Fibroblast of mammary gland (primary cell): ENCODE measurements at regions not wholly inside any gene's neighbourhood (a gene's known extent, or its start where the extent isn't known, plus 50 kb on each side); places are given as distances from the start of the nearest gene placed in this dataset.

Experiments used
- DNase-seq: peaks from one replicate; pipeline ENCODE4 v3.0.0-alpha.2; 2010; ENCODE audit warnings: low read depth
- H3K4me3 ChIP-seq: 2 replicates; pipeline ENCODE4 v1.5.1; 2011; ENCODE audit warnings: low read depth, mild to moderate bottlenecking, low read length, moderate library complexity; ENCODE audit not compliant: control insufficient read depth
- TF ChIP-seq, protein P1 (sequence below): conservative IDR thresholded peaks from 2 replicates; pipeline ENCODE4 v1.5.1; 2011; ENCODE audit warnings: low read depth, low read length, inconsistent platforms; ENCODE audit not compliant: control insufficient read depth, insufficient read depth

DNA sequence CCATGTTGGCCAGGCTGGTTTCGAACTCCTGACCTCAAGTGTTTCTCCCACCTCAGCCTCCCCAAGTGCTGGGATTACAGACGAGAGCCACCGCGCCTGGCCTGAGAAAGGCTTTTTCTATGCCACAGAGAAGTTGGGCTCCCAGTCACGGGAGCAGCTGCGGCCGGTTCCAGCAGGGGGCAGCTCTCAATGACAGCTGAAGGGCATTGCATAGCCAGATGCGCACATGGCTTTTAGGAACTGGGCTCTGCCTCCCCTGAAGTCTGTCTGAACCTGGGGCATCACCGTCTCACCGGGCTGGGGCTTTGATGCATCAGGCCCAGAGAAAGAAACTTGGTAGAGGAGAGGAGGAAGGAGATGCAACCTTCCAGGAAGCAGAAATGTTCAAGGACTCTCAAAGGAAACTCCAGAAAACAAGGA is 84.2 kb upstream of the LAPTM4A start:
- no peak overlapping the region for H3K4me3 ChIP-seq
- TF ChIP-seq, protein P1, sequence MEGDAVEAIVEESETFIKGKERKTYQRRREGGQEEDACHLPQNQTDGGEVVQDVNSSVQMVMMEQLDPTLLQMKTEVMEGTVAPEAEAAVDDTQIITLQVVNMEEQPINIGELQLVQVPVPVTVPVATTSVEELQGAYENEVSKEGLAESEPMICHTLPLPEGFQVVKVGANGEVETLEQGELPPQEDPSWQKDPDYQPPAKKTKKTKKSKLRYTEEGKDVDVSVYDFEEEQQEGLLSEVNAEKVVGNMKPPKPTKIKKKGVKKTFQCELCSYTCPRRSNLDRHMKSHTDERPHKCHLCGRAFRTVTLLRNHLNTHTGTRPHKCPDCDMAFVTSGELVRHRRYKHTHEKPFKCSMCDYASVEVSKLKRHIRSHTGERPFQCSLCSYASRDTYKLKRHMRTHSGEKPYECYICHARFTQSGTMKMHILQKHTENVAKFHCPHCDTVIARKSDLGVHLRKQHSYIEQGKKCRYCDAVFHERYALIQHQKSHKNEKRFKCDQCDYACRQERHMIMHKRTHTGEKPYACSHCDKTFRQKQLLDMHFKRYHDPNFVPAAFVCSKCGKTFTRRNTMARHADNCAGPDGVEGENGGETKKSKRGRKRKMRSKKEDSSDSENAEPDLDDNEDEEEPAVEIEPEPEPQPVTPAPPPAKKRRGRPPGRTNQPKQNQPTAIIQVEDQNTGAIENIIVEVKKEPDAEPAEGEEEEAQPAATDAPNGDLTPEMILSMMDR = peak; percentile 76
- DNase-seq = peak; percentile 64

DNA sequence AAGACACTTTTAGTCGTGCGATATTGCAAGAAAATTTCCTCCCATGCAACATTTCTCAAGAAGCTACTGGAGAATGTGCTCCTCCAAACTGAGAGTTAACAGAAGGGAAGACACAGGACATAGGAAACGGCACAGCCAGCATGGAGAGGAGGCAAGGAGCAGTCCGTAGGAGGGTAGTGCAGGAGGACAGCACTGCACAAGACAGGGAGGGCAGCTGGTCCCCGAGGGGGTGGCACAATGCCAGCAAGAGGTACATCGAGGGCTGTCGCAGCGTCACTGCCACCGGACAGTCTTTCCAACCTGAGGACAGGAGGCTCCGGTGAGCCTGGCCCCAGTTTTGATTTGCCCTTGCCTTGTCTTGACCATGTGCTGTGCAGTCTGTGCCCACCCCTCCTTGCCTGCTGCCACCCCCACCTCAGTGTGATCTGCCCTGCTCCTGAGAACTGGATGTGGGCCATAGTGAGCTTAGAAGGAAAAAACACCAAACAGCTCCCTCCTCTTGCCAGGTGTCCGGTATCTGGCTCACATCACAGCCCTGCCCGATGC is 81.6 kb upstream of the LAPTM4A start:
- no peak for DNase-seq
- H3K4me3 ChIP-seq = no peak overlapping the region
- TF ChIP-seq, protein P1 = no peak

DNA sequence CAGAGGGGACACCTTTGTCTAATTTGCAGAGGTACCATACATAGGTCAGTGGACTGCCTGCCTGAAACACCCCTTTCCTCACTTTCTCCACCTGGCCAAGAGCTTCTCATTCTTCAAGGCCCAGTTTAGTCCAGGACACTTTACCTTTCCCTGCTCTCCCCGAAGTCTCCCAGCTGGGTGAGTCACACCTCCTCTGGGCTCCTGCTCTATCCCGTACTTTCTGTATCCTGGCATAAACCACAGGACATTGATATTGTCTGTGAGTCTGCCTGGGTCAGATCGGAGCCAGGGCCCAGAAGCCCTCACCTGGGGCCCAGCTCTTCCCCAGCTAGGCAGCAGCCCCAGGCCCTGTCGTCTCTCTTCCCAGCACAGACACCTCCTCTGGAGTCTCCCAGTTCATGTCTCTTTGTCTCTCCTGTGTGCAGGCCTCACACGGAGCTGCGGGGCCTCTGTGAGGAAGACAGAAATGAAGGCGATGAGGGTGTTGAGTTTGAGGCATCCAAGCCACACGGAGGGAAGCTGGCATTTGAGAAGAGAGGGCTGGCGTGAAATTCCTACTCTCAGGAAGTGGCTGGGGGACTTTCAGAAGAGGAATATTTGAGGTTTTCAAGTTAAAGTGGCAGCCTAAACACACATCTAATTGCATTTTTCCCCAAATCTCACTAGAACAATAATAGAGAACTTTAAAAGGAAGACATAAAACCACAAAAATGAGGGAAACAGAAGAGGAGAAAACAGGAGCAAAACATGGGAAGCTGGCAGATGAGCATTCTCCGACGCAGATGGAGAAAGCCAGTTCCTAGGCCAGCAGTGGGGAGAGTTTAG is 79.6 kb upstream of the LAPTM4A start:
- TF ChIP-seq, protein P1 = no peak
- no peak overlapping the region for H3K4me3 ChIP-seq
- DNase-seq = no peak

DNA sequence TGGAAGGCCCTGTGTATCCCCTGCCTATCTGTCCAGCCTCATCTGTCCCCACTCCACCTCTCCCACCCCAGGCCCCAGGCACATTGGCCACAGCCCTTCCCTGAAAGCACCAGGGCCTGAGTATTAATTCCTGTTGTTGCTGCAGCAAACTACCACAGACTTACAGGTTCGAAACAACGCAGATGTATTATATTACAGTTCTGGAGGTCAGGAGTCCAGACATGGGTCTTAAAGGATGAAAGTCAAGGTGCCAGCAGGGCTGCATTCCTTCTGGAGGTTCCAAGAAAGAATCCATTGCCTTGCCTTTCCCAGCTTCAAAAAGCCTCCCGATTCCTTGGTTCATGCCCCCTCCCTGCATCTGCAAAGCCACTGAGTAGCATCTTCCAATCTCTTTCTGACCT is 78.7 kb upstream of the LAPTM4A start:
- TF ChIP-seq, protein P1 = no peak
- no peak for DNase-seq

DNA sequence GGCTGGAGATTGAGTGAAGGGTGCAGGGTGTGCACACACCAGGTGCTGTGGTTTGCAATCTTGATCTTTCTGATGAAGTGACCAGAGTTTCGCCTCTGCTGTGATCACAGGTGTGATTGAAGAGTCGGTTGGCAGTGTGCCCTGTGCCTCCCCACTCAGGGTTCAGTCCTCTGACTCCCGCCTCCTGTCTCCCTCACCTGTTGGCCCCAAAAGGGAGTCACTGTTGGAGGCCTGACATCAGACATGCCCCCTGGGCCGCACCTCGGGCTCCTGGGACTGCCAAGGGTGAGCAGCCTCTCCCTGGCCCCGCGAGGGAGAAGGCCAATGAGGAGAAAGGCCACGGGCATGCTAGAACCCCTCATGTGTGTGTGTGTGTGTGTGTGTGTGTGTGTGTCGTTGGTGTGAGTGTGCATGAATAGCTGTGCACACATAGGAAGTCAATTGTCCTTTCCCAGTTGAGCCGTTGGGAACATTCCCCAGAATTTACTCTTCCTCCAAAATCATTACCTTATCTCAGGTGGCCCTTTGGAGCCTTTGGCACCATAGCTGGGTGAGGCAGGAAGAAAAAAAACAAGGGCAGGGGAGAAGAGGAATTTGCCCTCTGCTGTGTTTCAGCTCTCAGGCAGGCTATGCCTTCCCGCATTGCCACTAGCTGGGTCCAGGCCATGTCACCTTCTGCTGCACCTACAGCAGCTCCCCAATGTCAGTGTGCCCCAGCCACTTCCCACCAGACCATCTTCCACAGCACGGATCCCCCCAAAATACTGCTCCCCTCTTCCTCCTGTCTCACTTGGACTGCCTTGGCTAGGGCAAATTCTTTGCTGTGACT is 78.1 kb upstream of the LAPTM4A start:
- TF ChIP-seq, protein P1 = no peak
- H3K4me3 ChIP-seq = no peak overlapping the region
- no peak for DNase-seq

More for the DNA sequence above, 78.7 kb upstream of the LAPTM4A start:
- H3K4me3 ChIP-seq = no peak overlapping the region

DNA sequence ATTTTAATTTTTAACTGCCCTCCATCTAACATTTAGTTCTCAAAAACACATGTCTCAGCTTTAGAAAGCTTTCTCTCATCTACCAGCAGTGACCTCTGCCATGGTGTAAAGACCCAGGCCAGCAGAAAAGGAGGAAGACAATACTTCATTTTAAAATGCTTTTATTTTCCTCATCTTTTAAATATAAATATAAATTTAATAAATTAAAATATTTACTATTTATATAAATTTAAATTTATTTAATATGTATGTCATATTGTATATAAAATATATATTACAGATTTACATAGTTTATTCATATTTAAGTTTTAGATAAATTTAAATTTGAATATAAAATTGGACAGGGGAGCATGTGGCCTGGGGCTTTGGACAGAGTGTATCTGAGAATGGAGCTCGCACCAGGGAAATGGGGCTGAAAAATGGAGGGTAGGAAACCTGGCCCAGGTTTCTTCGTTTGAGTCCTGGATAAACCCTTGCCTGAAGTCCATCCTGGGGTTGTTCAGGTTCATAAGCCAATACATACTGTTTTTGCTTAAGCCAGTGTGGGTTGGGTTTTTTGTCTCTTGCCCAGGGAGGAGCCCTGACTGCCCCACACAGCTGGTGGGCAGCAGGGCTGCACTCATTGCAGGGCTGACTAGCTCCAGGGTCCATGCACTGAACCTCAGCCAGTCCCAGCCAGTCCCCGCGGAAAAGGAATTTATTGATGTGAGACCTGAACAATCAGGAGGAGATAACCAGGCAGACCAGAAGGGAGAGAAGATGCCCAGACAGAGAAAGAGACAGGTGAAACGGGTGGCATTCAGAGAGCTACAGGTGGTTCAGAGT is 77.3 kb upstream of the LAPTM4A start:
- TF ChIP-seq, protein P1 = no peak
- no peak for DNase-seq
- H3K4me3 ChIP-seq = no peak overlapping the region
